ENCODE measurements at regions not wholly inside any gene's neighbourhood (a gene's known extent, or its start where the extent isn't known, plus 50 kb on each side); places are given as distances from the start of the nearest gene placed in this dataset.

- no peaks in the 10 kb centered on the region for H3K9me3 ChIP-seq (ENCODE audit: insufficient read depth, low read depth, low read length)
- Mint-ChIP-seq H3K27me3 (ENCODE audit: low read depth, unreplicated experiment) (peaks cover 2% of the 10 kb centered on the region), H3K4me1 (ENCODE audit: low read depth, unreplicated experiment) (peaks cover 8% of the 10 kb centered on the region), H3K27ac (ENCODE audit: unreplicated experiment) (no peak overlapping the region), H3K9me3 (ENCODE audit: unreplicated experiment) (peaks cover 2% of the 10 kb centered on the region), H3K4me3 (ENCODE audit: unreplicated experiment) (no peak overlapping the region), H3K36me3 (ENCODE audit: low read depth, unreplicated experiment) (no peaks in the 10 kb centered on the region)
- DNase-seq (ENCODE audit: low read depth) = no peak
- no peak overlapping the region for H3K4me3 ChIP-seq (ENCODE audit: insufficient read depth, low read depth, low read length)
- no peak for FAIRE-seq
- H2AFZ ChIP-seq (ENCODE audit: low read depth, low read length) = no peak overlapping the region
- TF ChIP-seq EZH2 (IDR thresholded peaks at IDR 0.05; ENCODE audit: insufficient read depth, low read length) = no peak
- no peak for TF ChIP-seq CTCF (IDR thresholded peaks at IDR 0.05; ENCODE audit: insufficient read depth, low read depth, low read length)
- H3K27me3 ChIP-seq (ENCODE audit: insufficient read depth, low read length) = no peaks in the 10 kb centered on the region
- no peak overlapping the region for H3K4me2 ChIP-seq (ENCODE audit: low read length)
- no peaks in the 10 kb centered on the region for H3K36me3 ChIP-seq (ENCODE audit: insufficient read depth, low read length)
- H3K4me1 ChIP-seq (ENCODE audit: insufficient read depth, low read length) = peaks cover 12% of the 10 kb centered on the region
- no peaks in the 10 kb centered on the region for H4K20me1 ChIP-seq (ENCODE audit: insufficient read depth, low read length)
- no peak overlapping the region for H3K27ac ChIP-seq (ENCODE audit: low read depth, low read length)
- no peak overlapping the region for H3K9ac ChIP-seq (ENCODE audit: low read length)
- H3K79me2 ChIP-seq (ENCODE audit: insufficient read depth, low read length) = no peaks in the 10 kb centered on the region
These were observed 272.4 kb upstream of the CDH11 start for GRCh38 chr16:65394281-65394680.

DNA sequence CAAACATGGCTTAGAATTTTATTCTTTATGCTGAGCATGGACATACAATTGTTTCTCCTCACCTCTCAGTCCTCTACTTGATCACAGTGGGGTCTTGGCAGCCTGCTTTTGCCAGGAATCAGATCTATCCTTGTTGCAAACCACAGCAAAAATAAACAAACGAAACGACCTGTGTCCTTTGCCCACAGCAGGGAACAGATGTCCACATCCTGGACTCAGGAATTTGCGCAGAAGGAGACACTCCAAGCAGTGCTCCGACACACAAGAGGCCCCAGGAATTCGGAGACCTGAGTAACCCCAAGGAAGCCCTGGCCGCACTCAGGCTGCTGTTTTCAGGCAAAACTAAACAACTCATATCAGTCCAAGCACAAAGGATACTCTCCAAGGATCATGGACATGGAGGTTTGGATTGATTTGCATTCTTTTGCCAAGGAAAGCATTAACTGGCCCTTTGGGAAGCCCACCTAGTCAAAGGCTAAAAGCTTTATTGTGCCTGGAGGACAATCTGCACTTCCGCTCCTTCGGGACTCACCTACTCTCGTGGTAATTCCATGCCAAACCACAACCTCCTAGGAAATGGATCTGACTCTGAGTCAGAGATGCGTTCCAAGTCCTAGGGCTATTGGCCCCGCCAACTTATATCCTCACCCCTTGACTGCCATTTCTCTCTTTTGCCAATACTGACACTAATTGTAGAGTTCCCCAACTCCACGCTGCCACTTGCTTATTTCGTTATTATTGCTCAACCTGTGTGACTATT lies 271.1 kb upstream of the CDH11 start:
- peaks cover 2% of the 10 kb centered on the region for H3K27me3 Mint-ChIP-seq (ENCODE audit: low read depth, unreplicated experiment)
- Histone ChIP-seq H3K36me3 (ENCODE audit: insufficient read depth, low read length) (no peaks in the 10 kb centered on the region), H3K4me1 (ENCODE audit: insufficient read depth, low read length) (peaks cover 12% of the 10 kb centered on the region), H3K9me3 (ENCODE audit: insufficient read depth, low read depth, low read length) (no peaks in the 10 kb centered on the region), H4K20me1 (ENCODE audit: insufficient read depth, low read length) (no peaks in the 10 kb centered on the region), H2AFZ (ENCODE audit: low read depth, low read length) (no peak overlapping the region), H3K27me3 (ENCODE audit: insufficient read depth, low read length) (no peaks in the 10 kb centered on the region), H3K27ac (ENCODE audit: low read depth, low read length) (no peak overlapping the region), H3K79me2 (ENCODE audit: insufficient read depth, low read length) (no peaks in the 10 kb centered on the region), H3K9ac (ENCODE audit: low read length) (no peak overlapping the region), H3K4me3 (ENCODE audit: insufficient read depth, low read depth, low read length) (no peak overlapping the region), H3K4me2 (ENCODE audit: low read length) (peak overlapping the region; percentile 50)
- TF ChIP-seq EZH2 (IDR thresholded peaks at IDR 0.05; ENCODE audit: insufficient read depth, low read length) (no peak), CTCF (IDR thresholded peaks at IDR 0.05; ENCODE audit: insufficient read depth, low read depth, low read length) (no peak)
- no peaks in the 10 kb centered on the region for H3K36me3 Mint-ChIP-seq (ENCODE audit: low read depth, unreplicated experiment)
- peaks cover 7% of the 10 kb centered on the region for H3K9me3 Mint-ChIP-seq (ENCODE audit: unreplicated experiment)
- DNase-seq (ENCODE audit: low read depth) (peak; percentile 69), FAIRE-seq (no peak)
- peaks cover 8% of the 10 kb centered on the region for H3K4me1 Mint-ChIP-seq (ENCODE audit: low read depth, unreplicated experiment)
- no peak overlapping the region for H3K27ac Mint-ChIP-seq (ENCODE audit: unreplicated experiment)
- H3K4me3 Mint-ChIP-seq (ENCODE audit: unreplicated experiment) = no peak overlapping the region

DNA sequence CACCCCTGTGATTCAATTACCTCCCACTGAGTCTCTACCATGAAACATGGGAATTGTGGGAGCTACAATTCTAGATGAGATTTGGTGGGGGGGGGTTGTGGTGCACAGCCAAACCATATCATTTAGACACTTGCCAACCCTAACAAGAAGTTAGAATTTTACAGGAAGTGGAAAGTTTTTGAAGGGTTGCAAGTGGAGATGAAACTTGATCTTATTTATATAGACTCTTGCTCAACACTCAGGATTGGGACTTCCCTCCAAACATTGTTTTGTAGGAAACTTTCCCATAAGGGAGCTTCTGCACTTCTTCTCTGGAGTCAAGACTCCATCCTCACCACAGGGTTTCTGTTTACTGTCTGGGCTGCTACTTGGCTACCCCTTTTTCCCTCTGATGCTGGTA lies 266.7 kb upstream of the CDH11 start:
- no peak overlapping the region for H3K27ac ChIP-seq (ENCODE audit: low read depth, low read length)
- no peaks in the 10 kb centered on the region for H3K36me3 ChIP-seq (ENCODE audit: insufficient read depth, low read length)
- peaks cover 12% of the 10 kb centered on the region for H3K4me1 ChIP-seq (ENCODE audit: insufficient read depth, low read length)
- no peak for FAIRE-seq
- H3K27me3 Mint-ChIP-seq (ENCODE audit: low read depth, unreplicated experiment) = no peaks in the 10 kb centered on the region
- H3K4me1 Mint-ChIP-seq (ENCODE audit: low read depth, unreplicated experiment) = peaks cover 8% of the 10 kb centered on the region
- no peaks in the 10 kb centered on the region for H3K79me2 ChIP-seq (ENCODE audit: insufficient read depth, low read length)
- no peak overlapping the region for H2AFZ ChIP-seq (ENCODE audit: low read depth, low read length)
- no peak overlapping the region for H3K9ac ChIP-seq (ENCODE audit: low read length)
- no peaks in the 10 kb centered on the region for H3K27me3 ChIP-seq (ENCODE audit: insufficient read depth, low read length)
- H3K27ac Mint-ChIP-seq (ENCODE audit: unreplicated experiment) = no peak overlapping the region
- no peaks in the 10 kb centered on the region for H3K36me3 Mint-ChIP-seq (ENCODE audit: low read depth, unreplicated experiment)
- DNase-seq (ENCODE audit: low read depth) = peak; percentile 79
- H3K9me3 ChIP-seq (ENCODE audit: insufficient read depth, low read depth, low read length) = no peaks in the 10 kb centered on the region
- TF ChIP-seq EZH2 (IDR thresholded peaks at IDR 0.05; ENCODE audit: insufficient read depth, low read length) (no peak), CTCF (IDR thresholded peaks at IDR 0.05; ENCODE audit: insufficient read depth, low read depth, low read length) (no peak)
- no peak overlapping the region for H3K4me3 ChIP-seq (ENCODE audit: insufficient read depth, low read depth, low read length)
- peaks cover 14% of the 10 kb centered on the region for H3K9me3 Mint-ChIP-seq (ENCODE audit: unreplicated experiment)
- H3K4me2 ChIP-seq (ENCODE audit: low read length) = no peak overlapping the region
- H4K20me1 ChIP-seq (ENCODE audit: insufficient read depth, low read length) = no peaks in the 10 kb centered on the region
- no peak overlapping the region for H3K4me3 Mint-ChIP-seq (ENCODE audit: unreplicated experiment)
